IMR-90 (cell line): ENCODE measurements at regions not wholly inside any gene's neighbourhood (a gene's known extent, or its start where the extent isn't known, plus 50 kb on each side); places are given as distances from the start of the nearest gene placed in this dataset.

ENCODE experiments used
- ATAC-seq: fragments of 200-7000 bp; cut with Tn5 transposase; 2 replicates; pipeline ENCODE4 v1.9.1; 2020; ENCODE audit warnings: low read depth, mild to moderate bottlenecking, moderate library complexity
- BruUV-seq: library from RNA; stranded (reverse); fragments of 400-500 nt; replicated peaks from 2 replicates; lab custom pipeline; 2021; lab: Mats Ljungman, UMichigan
- CTCF ChIA-PET: fragments of 300-600 bp; formaldehyde crosslinking; extraction: SDS; loops from one replicate; lab custom pipeline; 2021; ENCODE audit warnings: antibody characterized with exemption; lab: Yijun Ruan, JAX
- POLR2A ChIA-PET: fragments of 300-600 bp; sonication (Branson Sonifier 250); formaldehyde crosslinking; loops from one replicate; lab custom pipeline; 2022; ENCODE audit warnings: antibody characterized with exemption; ENCODE audit not compliant: unreplicated experiment; lab: Charles Lee
- DNase-seq: peaks from one replicate; pipeline ENCODE4 v3.0.0; 2013
- H2AFZ ChIP-seq: replicated peaks from 2 replicates; pipeline ENCODE3; 2013; ENCODE audit warnings: low read length, mild to moderate bottlenecking; ENCODE audit not compliant: poor library complexity
- H2AK5ac ChIP-seq: 2 replicates; pipeline ENCODE4 v1.6.1; 2013; ENCODE audit warnings: low read depth, low read length, inconsistent platforms
- H2AK9ac ChIP-seq: replicated peaks from 2 replicates; pipeline ENCODE3; 2013; ENCODE audit warnings: mild to moderate bottlenecking, low read depth, low read length, moderate library complexity; ENCODE audit not compliant: poor library complexity
- H2BK120ac ChIP-seq: 2 replicates; pipeline ENCODE4 v1.6.1; 2013; ENCODE audit warnings: low read depth, low read length, inconsistent platforms
- H2BK15ac ChIP-seq: 3 replicates; pipeline ENCODE4 v1.6.1; 2013; ENCODE audit warnings: low read depth, low read length, inconsistent platforms
- H2BK20ac ChIP-seq: 2 replicates; pipeline ENCODE4 v1.6.1; 2013; ENCODE audit warnings: low read depth, mild to moderate bottlenecking, inconsistent platforms, low read length, moderate library complexity
- H2BK5ac ChIP-seq: 2 replicates; pipeline ENCODE4 v1.6.1; 2013; ENCODE audit warnings: mild to moderate bottlenecking, low read depth, low read length, inconsistent platforms; ENCODE audit not compliant: poor library complexity, severe bottlenecking
- H3K14ac ChIP-seq: replicated peaks from 2 replicates; pipeline ENCODE4 v1.6.1; 2013; ENCODE audit warnings: low read depth, low read length, inconsistent platforms
- H3K18ac ChIP-seq: 2 replicates; pipeline ENCODE4 v1.6.1; 2013; ENCODE audit warnings: low read depth, low read length, control low read depth
- H3K23ac ChIP-seq: 2 replicates; pipeline ENCODE4 v1.6.1; 2013; ENCODE audit warnings: low read depth, low read length, inconsistent platforms
- H3K27ac ChIP-seq: 2 replicates; pipeline ENCODE4 v1.5.1; 2013; ENCODE audit warnings: mild to moderate bottlenecking, control low read depth, low read length; ENCODE audit not compliant: insufficient read depth
- H3K27me3 ChIP-seq: 2 replicates; pipeline ENCODE4 v1.6.1; 2013; ENCODE audit warnings: low read length; ENCODE audit not compliant: control insufficient read depth, insufficient read depth
- H3K36me3 ChIP-seq: 2 replicates; pipeline ENCODE4 v1.6.1; 2013; ENCODE audit warnings: low read length, mixed read lengths; ENCODE audit not compliant: control insufficient read depth, insufficient read depth
- H3K4ac ChIP-seq: 2 replicates; pipeline ENCODE4 v1.6.1; 2013; ENCODE audit warnings: low read depth, low read length, inconsistent platforms
- H3K4me1 ChIP-seq: 2 replicates; pipeline ENCODE4 v1.6.1; 2013; ENCODE audit warnings: low read length, mixed read lengths; ENCODE audit not compliant: control insufficient read depth, insufficient read depth
- H3K4me2 ChIP-seq: 2 replicates; pipeline ENCODE4 v1.6.1; 2013; ENCODE audit warnings: low read depth, mild to moderate bottlenecking, control low read depth, low read length, moderate library complexity
- H3K4me3 ChIP-seq: 2 replicates; pipeline ENCODE4 v1.5.1; 2013; ENCODE audit warnings: low read depth, mild to moderate bottlenecking, control low read depth, low read length, moderate library complexity; ENCODE audit not compliant: insufficient read depth
- H3K56ac ChIP-seq: 2 replicates; pipeline ENCODE4 v1.6.1; 2013; ENCODE audit warnings: low read length, inconsistent platforms; ENCODE audit not compliant: insufficient read depth; ENCODE audit errors: extremely low read depth
- H3K79me1 ChIP-seq, 2 experiments: 2 replicates each; pipeline ENCODE4 v1.6.1; 2013; ENCODE audit warnings: low read length in 2 of 2, inconsistent platforms in 1 of 2, low read depth in 1 of 2
- H3K9ac ChIP-seq: 2 replicates; pipeline ENCODE4 v1.6.1; 2013; ENCODE audit warnings: low read depth, low read length, control low read depth
- H3K9me1 ChIP-seq: 2 replicates; pipeline ENCODE4 v1.6.1; 2013; ENCODE audit warnings: low read length, inconsistent platforms; ENCODE audit not compliant: insufficient read depth
- H3K9me3 ChIP-seq: 2 replicates; pipeline ENCODE4 v1.6.1; 2013; ENCODE audit warnings: low read length; ENCODE audit not compliant: control insufficient read depth, insufficient read depth
- H4K20me1 ChIP-seq: 2 replicates; pipeline ENCODE4 v1.6.1; 2013; ENCODE audit warnings: low read length, inconsistent platforms; ENCODE audit not compliant: insufficient read depth
- H4K5ac ChIP-seq: 2 replicates; pipeline ENCODE4 v1.6.1; 2013; ENCODE audit warnings: mild to moderate bottlenecking, low read depth, low read length, control low read depth
- H4K8ac ChIP-seq, 2 experiments: 2 replicates each; pipeline ENCODE4 v1.6.1; 2013; ENCODE audit warnings: low read depth in 2 of 2, low read length in 2 of 2, control low read depth in 1 of 2, inconsistent platforms in 1 of 2
- H4K91ac ChIP-seq: 2 replicates; pipeline ENCODE4 v1.6.1; 2013; ENCODE audit warnings: low read depth, low read length, inconsistent platforms; ENCODE audit not compliant: insufficient read depth
- CTCF ChIP-seq: conservative IDR thresholded peaks from 2 replicates; pipeline ENCODE4 v1.5.1; 2012; ENCODE audit warnings: mild to moderate bottlenecking, low read depth, low read length, improper control_type of control experiment
- POLR2A ChIP-seq: IDR thresholded peaks from 2 replicates; pipeline ENCODE4 v1.6.1; 2012; ENCODE audit warnings: mild to moderate bottlenecking, low read depth, low read length
- WGBS, 2 experiments: methylation state at CpG; one replicate each; pipeline versions ENCODE4 v1.1.5 to v1.1.7; 2013; ENCODE audit warnings: missing lambda C conversion rate in 2 of 2; ENCODE audit not compliant: insufficient read length in 1 of 2; ENCODE audit errors: extremely low coverage in 2 of 2; 5-methylcytosine and 5-hydroxymethylcytosine counted together
- dilution Hi-C: fragments of 300-500 bp; cut with HindIII; formaldehyde crosslinking; loops from one replicate; pipeline ENCODE4 v1.14.3; 2018; ENCODE audit warnings: low sequenced_read_pairs; ENCODE audit not compliant: unreplicated experiment
- in situ Hi-C: fragments of 300-500 bp; cut with MboI; formaldehyde crosslinking; loops from 3 replicates; pipeline ENCODE4 v1.14.3; 2019; ENCODE audit warnings: low sequenced_read_pairs, inconsistent platforms, mixed read lengths
- intact Hi-C: fragments of 100-400 bp; cut with micrococcal nuclease; formaldehyde crosslinking; loops from 2 replicates; pipeline ENCODE4 v1.10.0; 2022

- in situ Hi-C loops (no loop called here), dilution Hi-C loops (no loop called here), intact Hi-C loops (loop anchor here (10.0 kb wide), 1 partner anchor 171 kb away; no protein-coding TSS in a partner anchor)
- Histone ChIP-seq H3K27me3 (no peaks in the 10 kb centered on the region), H3K36me3 (no peaks in the 10 kb centered on the region), H2BK15ac (no peak overlapping the region), H3K9me1 (no peaks in the 10 kb centered on the region), H3K4ac (no peak overlapping the region), H3K27ac (no peak overlapping the region), H3K23ac (no peak overlapping the region), H4K8ac (no peak overlapping the region), H3K56ac (no peak overlapping the region), H4K5ac (no peak overlapping the region), H2AK9ac (no peak overlapping the region), H4K20me1 (no peaks in the 10 kb centered on the region), H2BK120ac (no peak overlapping the region), H2AFZ (no peak overlapping the region), H2BK20ac (no peak overlapping the region), H3K14ac (no peak overlapping the region), H3K9me3 (no peaks in the 10 kb centered on the region), H3K9ac (no peak overlapping the region), H3K4me2 (no peak overlapping the region), H3K79me1 (no peaks in the 10 kb centered on the region), H4K91ac (no peak overlapping the region), H2BK5ac (no peak overlapping the region), H3K4me1 (no peaks in the 10 kb centered on the region), H3K18ac (no peak overlapping the region), H2AK5ac (no peak overlapping the region), H3K4me3 (no peak overlapping the region)
- TF ChIP-seq POLR2A, result no peak
- TF ChIP-seq CTCF, result no peak
- DNase-seq, result no peak
- no peak for ATAC-seq
- no TSS peak for BruUV-seq
- no CpG with 5 or more reads among the region's 1 CpG for WGBS, 2 experiments
- ChIA-PET POLR2A (no interaction called here), CTCF (no interaction called here)
Measured at GRCh38 chr2:7925506-7925905, 756.4 kb upstream of the ID2 start.
